Uterus (tissue), 2 donors: ENCODE measurements at regions not wholly inside any gene's neighbourhood (a gene's known extent, or its start where the extent isn't known, plus 50 kb on each side); places are given as distances from the start of the nearest gene placed in this dataset.

Experiments used
- POLR2A ChIP-seq, 2 donors: fragments of 450-650 bp; IDR thresholded peaks; one replicate each; pipeline ENCODE4 v1.6.1; 2016; ENCODE audit warnings: antibody characterized with exemption in 2 of 2, mild to moderate bottlenecking in 1 of 2, moderate library complexity in 1 of 2
- TF ChIP-seq, protein P1 (sequence below), 4 experiments: fragments of 200-600 bp in 2 of 4; fragments of 450-650 bp in 2 of 4; sonication (generic) in 2 of 4; IDR thresholded peaks; one replicate each; pipeline ENCODE4 v1.5.1; 2016 to 2019; ENCODE audit warnings: antibody characterized with exemption in 4 of 4, mild to moderate bottlenecking in 2 of 4, moderate library complexity in 1 of 4

DNA sequence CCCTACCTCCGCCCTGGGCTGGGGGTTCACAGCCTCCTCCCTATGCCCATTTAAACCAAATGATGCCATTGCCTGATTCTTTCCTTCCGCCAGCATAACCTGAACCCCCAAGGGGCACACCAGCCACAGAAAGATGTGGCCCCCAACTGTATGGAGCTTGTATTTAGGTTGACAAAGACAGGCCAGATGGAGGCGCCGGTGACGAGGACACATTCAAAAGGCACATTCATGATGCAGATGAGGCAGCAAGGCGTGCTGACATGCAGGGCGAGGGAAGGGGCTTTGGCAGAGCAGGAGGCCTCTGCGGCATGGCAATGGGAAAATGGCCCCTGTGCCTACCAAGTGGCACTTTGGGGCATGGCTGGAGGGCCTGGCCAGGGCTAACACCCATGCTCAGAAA lies 112.2 kb downstream of the RFLNA start:
- no peak for TF ChIP-seq POLR2A (IDR thresholded peaks at IDR 0.05)
- TF ChIP-seq, protein P1, sequence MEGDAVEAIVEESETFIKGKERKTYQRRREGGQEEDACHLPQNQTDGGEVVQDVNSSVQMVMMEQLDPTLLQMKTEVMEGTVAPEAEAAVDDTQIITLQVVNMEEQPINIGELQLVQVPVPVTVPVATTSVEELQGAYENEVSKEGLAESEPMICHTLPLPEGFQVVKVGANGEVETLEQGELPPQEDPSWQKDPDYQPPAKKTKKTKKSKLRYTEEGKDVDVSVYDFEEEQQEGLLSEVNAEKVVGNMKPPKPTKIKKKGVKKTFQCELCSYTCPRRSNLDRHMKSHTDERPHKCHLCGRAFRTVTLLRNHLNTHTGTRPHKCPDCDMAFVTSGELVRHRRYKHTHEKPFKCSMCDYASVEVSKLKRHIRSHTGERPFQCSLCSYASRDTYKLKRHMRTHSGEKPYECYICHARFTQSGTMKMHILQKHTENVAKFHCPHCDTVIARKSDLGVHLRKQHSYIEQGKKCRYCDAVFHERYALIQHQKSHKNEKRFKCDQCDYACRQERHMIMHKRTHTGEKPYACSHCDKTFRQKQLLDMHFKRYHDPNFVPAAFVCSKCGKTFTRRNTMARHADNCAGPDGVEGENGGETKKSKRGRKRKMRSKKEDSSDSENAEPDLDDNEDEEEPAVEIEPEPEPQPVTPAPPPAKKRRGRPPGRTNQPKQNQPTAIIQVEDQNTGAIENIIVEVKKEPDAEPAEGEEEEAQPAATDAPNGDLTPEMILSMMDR (IDR thresholded peaks at IDR 0.05): no peak
